ENCODE measurements at regions not wholly inside any gene's neighbourhood (a gene's known extent, or its start where the extent isn't known, plus 50 kb on each side); places are given as distances from the start of the nearest gene placed in this dataset.

GRCh38 chr16:63735456-63735855, 1386.4 kb downstream of the CDH11 start:
- Histone ChIP-seq H3K4me1 (no peaks in the 10 kb centered on the region), H3K9me3 (peaks cover 0 to 3% (median 0%) of the 10 kb centered on the region in 4 donors), H3K36me3 (no peaks in the 10 kb centered on the region), H3K4me3 (no peak overlapping the region), H3K27me3 (no peaks in the 10 kb centered on the region), H3K27ac (no peak overlapping the region)
- intact Hi-C loops (cut with DNase I), result no loop called here
- DNase-seq (no peak), FAIRE-seq (no peak), ATAC-seq (no peak)
- 47 to 69% methylated on average over 1 of the region's 1 CpG for WGBS, 2 donors
- no peak for TF ChIP-seq CTCF (IDR thresholded peaks at IDR 0.05)

- H3K27me3 ChIP-seq, result no peaks in the 10 kb centered on the region
- intact Hi-C loops (cut with DNase I), result no loop called here
- H3K4me1 ChIP-seq, result no peaks in the 10 kb centered on the region
- H3K4me3 ChIP-seq, result no peak overlapping the region
- DNase-seq, result no peak
- no peak for FAIRE-seq
- no peaks in the 10 kb centered on the region for H3K36me3 ChIP-seq
- no peak for ATAC-seq
- TF ChIP-seq CTCF (IDR thresholded peaks at IDR 0.05), result no peak
- H3K9me3 ChIP-seq, result no peaks in the 10 kb centered on the region
- WGBS, 2 donors, result 47 to 59% methylated on average over 1 of the region's 1 CpG
- no peak overlapping the region for H3K27ac ChIP-seq
Observed at GRCh38 chr16:63720848-63721247, 1401.0 kb downstream of the CDH11 start.

GRCh38 chr16:63719926-63720325, 1401.9 kb downstream of the CDH11 start:
- Histone ChIP-seq H3K4me3 (no peak overlapping the region), H3K36me3 (no peaks in the 10 kb centered on the region), H3K27me3 (no peaks in the 10 kb centered on the region), H3K27ac (no peak overlapping the region), H3K4me1 (no peaks in the 10 kb centered on the region), H3K9me3 (no peaks in the 10 kb centered on the region)
- intact Hi-C loops (cut with DNase I), result no loop called here
- ATAC-seq, result no peak
- TF ChIP-seq CTCF (IDR thresholded peaks at IDR 0.05), result no peak
- WGBS, 2 donors, result 64 to 70% methylated on average over 10 of the region's 10 CpGs
- FAIRE-seq, result no peak
- no peak for DNase-seq

GRCh38 chr16:63717806-63718205, 1404.1 kb downstream of the CDH11 start:
- intact Hi-C loops (cut with DNase I), result no loop called here
- Histone ChIP-seq H3K4me1 (no peaks in the 10 kb centered on the region), H3K4me3 (no peak overlapping the region), H3K36me3 (no peaks in the 10 kb centered on the region), H3K27ac (no peak overlapping the region), H3K9me3 (no peaks in the 10 kb centered on the region), H3K27me3 (no peaks in the 10 kb centered on the region)
- ATAC-seq (no peak), FAIRE-seq (no peak), DNase-seq (no peak)
- TF ChIP-seq CTCF (IDR thresholded peaks at IDR 0.05), result no peak

- no peaks in the 10 kb centered on the region for H3K36me3 ChIP-seq
- ATAC-seq (no peak), DNase-seq (no peak), FAIRE-seq (no peak)
- H3K4me3 ChIP-seq, result no peak overlapping the region
- H3K4me1 ChIP-seq, result no peaks in the 10 kb centered on the region
- TF ChIP-seq CTCF (IDR thresholded peaks at IDR 0.05), result no peak
- WGBS, 2 donors, result 67 to 74% methylated on average over 3 of the region's 3 CpGs
- intact Hi-C loops (cut with DNase I), result no loop called here
- no peaks in the 10 kb centered on the region for H3K27me3 ChIP-seq
- no peaks in the 10 kb centered on the region for H3K9me3 ChIP-seq
- H3K27ac ChIP-seq, result no peak overlapping the region
Observed at GRCh38 chr16:63714876-63715275, 1407.0 kb downstream of the CDH11 start.

Data from pancreas (tissue), 10 donors.